GM23338 (cell line): ENCODE measurements at regions not wholly inside any gene's neighbourhood (a gene's known extent, or its start where the extent isn't known, plus 50 kb on each side); places are given as distances from the start of the nearest gene placed in this dataset.

Experiments
- EZH2 ChIP-seq: fragments of 200-600 bp; sonication (generic); IDR thresholded peaks from one replicate; pipeline ENCODE4 v1.8.0; 2017; ENCODE audit warnings: antibody characterized with exemption, mild to moderate bottlenecking, low read depth; ENCODE audit not compliant: unreplicated experiment
- EZH2phosphoT487 ChIP-seq: fragments of 200-600 bp; sonication (generic); IDR thresholded peaks from one replicate; pipeline ENCODE4 v1.8.1; 2018; ENCODE audit warnings: antibody characterized with exemption; ENCODE audit not compliant: unreplicated experiment
- POLR2AphosphoS5 ChIP-seq: IDR thresholded peaks from 2 replicates; pipeline ENCODE4 v1.6.1; 2016; ENCODE audit warnings: antibody characterized with exemption, low read depth
- TF ChIP-seq, protein P1 (sequence below), 2 experiments: fragments of 200-600 bp in 1 of 2; sonication (generic) in 1 of 2; conservative IDR thresholded peaks; 2 replicates each; pipeline versions ENCODE4 v1.5.1 to v1.6.1; 2016 to 2017; ENCODE audit warnings: antibody characterized with exemption in 2 of 2, low read depth in 2 of 2, mild to moderate bottlenecking in 2 of 2, moderate library complexity in 1 of 2
- TF ChIP-seq, protein P2 (sequence below): IDR thresholded peaks from one replicate; pipeline ENCODE4 v1.6.1; 2018; ENCODE audit warnings: antibody characterized with exemption; ENCODE audit not compliant: unreplicated experiment
- TF ChIP-seq, protein P3 (sequence below): IDR thresholded peaks from 2 replicates; pipeline ENCODE4 v1.6.1; 2016; ENCODE audit warnings: antibody characterized with exemption

DNA sequence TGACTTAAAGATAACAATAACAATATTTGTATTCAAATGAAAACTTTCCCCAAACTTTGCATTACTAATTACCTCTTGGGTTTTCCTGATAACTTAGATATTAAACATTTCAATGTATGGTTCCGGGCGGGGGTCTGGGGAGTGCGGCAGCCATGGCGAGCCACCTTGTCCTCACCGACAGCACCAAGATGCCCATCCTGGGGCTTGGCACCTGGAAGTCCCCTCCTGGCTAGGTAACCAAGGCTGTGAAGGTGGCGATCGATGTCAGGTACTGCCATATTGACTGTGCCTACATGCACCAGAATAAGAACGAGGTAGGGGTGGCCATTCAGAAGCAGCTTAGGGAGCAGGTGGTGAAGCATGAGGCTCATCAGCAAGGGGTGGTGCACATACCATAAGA is 478.7 kb downstream of the CNTN3 start:
- TF ChIP-seq POLR2AphosphoS5 (no peak), EZH2phosphoT487 (no peak), EZH2 (no peak)
- TF ChIP-seq, protein P1, sequence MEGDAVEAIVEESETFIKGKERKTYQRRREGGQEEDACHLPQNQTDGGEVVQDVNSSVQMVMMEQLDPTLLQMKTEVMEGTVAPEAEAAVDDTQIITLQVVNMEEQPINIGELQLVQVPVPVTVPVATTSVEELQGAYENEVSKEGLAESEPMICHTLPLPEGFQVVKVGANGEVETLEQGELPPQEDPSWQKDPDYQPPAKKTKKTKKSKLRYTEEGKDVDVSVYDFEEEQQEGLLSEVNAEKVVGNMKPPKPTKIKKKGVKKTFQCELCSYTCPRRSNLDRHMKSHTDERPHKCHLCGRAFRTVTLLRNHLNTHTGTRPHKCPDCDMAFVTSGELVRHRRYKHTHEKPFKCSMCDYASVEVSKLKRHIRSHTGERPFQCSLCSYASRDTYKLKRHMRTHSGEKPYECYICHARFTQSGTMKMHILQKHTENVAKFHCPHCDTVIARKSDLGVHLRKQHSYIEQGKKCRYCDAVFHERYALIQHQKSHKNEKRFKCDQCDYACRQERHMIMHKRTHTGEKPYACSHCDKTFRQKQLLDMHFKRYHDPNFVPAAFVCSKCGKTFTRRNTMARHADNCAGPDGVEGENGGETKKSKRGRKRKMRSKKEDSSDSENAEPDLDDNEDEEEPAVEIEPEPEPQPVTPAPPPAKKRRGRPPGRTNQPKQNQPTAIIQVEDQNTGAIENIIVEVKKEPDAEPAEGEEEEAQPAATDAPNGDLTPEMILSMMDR (conservative IDR thresholded peaks at IDR 0.05; ENCODE audit: low read depth in 2 of 2), result no peak
- TF ChIP-seq, protein P2, sequence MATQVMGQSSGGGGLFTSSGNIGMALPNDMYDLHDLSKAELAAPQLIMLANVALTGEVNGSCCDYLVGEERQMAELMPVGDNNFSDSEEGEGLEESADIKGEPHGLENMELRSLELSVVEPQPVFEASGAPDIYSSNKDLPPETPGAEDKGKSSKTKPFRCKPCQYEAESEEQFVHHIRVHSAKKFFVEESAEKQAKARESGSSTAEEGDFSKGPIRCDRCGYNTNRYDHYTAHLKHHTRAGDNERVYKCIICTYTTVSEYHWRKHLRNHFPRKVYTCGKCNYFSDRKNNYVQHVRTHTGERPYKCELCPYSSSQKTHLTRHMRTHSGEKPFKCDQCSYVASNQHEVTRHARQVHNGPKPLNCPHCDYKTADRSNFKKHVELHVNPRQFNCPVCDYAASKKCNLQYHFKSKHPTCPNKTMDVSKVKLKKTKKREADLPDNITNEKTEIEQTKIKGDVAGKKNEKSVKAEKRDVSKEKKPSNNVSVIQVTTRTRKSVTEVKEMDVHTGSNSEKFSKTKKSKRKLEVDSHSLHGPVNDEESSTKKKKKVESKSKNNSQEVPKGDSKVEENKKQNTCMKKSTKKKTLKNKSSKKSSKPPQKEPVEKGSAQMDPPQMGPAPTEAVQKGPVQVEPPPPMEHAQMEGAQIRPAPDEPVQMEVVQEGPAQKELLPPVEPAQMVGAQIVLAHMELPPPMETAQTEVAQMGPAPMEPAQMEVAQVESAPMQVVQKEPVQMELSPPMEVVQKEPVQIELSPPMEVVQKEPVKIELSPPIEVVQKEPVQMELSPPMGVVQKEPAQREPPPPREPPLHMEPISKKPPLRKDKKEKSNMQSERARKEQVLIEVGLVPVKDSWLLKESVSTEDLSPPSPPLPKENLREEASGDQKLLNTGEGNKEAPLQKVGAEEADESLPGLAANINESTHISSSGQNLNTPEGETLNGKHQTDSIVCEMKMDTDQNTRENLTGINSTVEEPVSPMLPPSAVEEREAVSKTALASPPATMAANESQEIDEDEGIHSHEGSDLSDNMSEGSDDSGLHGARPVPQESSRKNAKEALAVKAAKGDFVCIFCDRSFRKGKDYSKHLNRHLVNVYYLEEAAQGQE, result no peak
- TF ChIP-seq, protein P3, sequence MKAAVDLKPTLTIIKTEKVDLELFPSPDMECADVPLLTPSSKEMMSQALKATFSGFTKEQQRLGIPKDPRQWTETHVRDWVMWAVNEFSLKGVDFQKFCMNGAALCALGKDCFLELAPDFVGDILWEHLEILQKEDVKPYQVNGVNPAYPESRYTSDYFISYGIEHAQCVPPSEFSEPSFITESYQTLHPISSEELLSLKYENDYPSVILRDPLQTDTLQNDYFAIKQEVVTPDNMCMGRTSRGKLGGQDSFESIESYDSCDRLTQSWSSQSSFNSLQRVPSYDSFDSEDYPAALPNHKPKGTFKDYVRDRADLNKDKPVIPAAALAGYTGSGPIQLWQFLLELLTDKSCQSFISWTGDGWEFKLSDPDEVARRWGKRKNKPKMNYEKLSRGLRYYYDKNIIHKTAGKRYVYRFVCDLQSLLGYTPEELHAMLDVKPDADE, result no peak
